ENCODE measurements at regions not wholly inside any gene's neighbourhood (a gene's known extent, or its start where the extent isn't known, plus 50 kb on each side); places are given as distances from the start of the nearest gene placed in this dataset.

GRCh38 chr14:21924479-21924878 lies 250.9 kb upstream of the OR4E1 start:
- no peaks in the 10 kb centered on the region for H3K4me1 ChIP-seq
- intact Hi-C loops (cut with DNase I): no loop called here
- H3K4me3 ChIP-seq: no peak overlapping the region
- H3K27ac ChIP-seq: no peak overlapping the region
- no peaks in the 10 kb centered on the region for H3K36me3 ChIP-seq
- no peak for DNase-seq (ENCODE audit: low spot score in 2 of 2)
- no peak for TF ChIP-seq CTCF (IDR thresholded peaks at IDR 0.05)
- H3K9me3 ChIP-seq: no peaks in the 10 kb centered on the region
- no peaks in the 10 kb centered on the region for H3K27me3 ChIP-seq

- Histone ChIP-seq H3K27me3 (no peaks in the 10 kb centered on the region), H3K36me3 (no peaks in the 10 kb centered on the region), H3K4me1 (no peaks in the 10 kb centered on the region), H3K4me3 (no peak overlapping the region), H3K27ac (no peak overlapping the region), H3K9me3 (no peaks in the 10 kb centered on the region)
- no peak for TF ChIP-seq CTCF (IDR thresholded peaks at IDR 0.05)
- no peak for DNase-seq (ENCODE audit: low spot score in 2 of 2)
- intact Hi-C loops (cut with DNase I): no loop called here
These were observed 250.2 kb upstream of the OR4E1 start for GRCh38 chr14:21923820-21924219.

- Histone ChIP-seq H3K4me1 (no peaks in the 10 kb centered on the region), H3K4me3 (no peak overlapping the region), H3K27me3 (no peaks in the 10 kb centered on the region), H3K36me3 (no peaks in the 10 kb centered on the region), H3K9me3 (no peaks in the 10 kb centered on the region), H3K27ac (no peak overlapping the region)
- DNase-seq (ENCODE audit: low spot score in 2 of 2): no peak
- no peak for TF ChIP-seq CTCF (IDR thresholded peaks at IDR 0.05)
- intact Hi-C loops (cut with DNase I): no loop called here
These were observed 247.8 kb upstream of the OR4E1 start for GRCh38 chr14:21921453-21921852.

GRCh38 chr14:21917699-21918436 lies 244.2 kb upstream of the OR4E1 start:
- no peak for DNase-seq (ENCODE audit: low spot score in 2 of 2)
- TF ChIP-seq CTCF (IDR thresholded peaks at IDR 0.05): peak in 2 of 3 experiments; percentile 52 to 61
- intact Hi-C loops (cut with DNase I): loop anchor here (10.0 kb wide), 1 partner anchor 177 kb away; no protein-coding TSS in a partner anchor
- H3K27ac ChIP-seq: no peak overlapping the region
- peaks cover 0 to 6% of the 10 kb centered on the region in 2 donors for H3K4me1 ChIP-seq
- peak overlapping the region in 1 of 2 donors; percentile 9 for H3K4me3 ChIP-seq
- H3K9me3 ChIP-seq: no peaks in the 10 kb centered on the region
- H3K36me3 ChIP-seq: no peaks in the 10 kb centered on the region
- H3K27me3 ChIP-seq: no peaks in the 10 kb centered on the region

- no peaks in the 10 kb centered on the region for H3K36me3 ChIP-seq
- intact Hi-C loops (cut with DNase I): loop anchor here (10.0 kb wide), 1 partner anchor 179 kb away; no protein-coding TSS in a partner anchor
- H3K27me3 ChIP-seq: no peaks in the 10 kb centered on the region
- TF ChIP-seq CTCF (IDR thresholded peaks at IDR 0.05): no peak
- H3K4me3 ChIP-seq: no peak overlapping the region
- H3K4me1 ChIP-seq: peaks cover 0 to 6% of the 10 kb centered on the region in 2 donors
- H3K9me3 ChIP-seq: no peaks in the 10 kb centered on the region
- H3K27ac ChIP-seq: peak overlapping the region in 1 of 2 donors; percentile 60
- no peak for DNase-seq (ENCODE audit: low spot score in 2 of 2)
These were observed 242.2 kb upstream of the OR4E1 start for GRCh38 chr14:21915826-21916225.

Measured in ascending aorta (tissue), 2 donors.